ENCODE measurements at regions not wholly inside any gene's neighbourhood (a gene's known extent, or its start where the extent isn't known, plus 50 kb on each side); places are given as distances from the start of the nearest gene placed in this dataset.
A peak's percentile ranks its signal among the peaks of the same experiment; 100 is the strongest.

- TF ChIP-seq GLIS3 (CRISPR knock-in tag; IDR thresholded peaks at IDR 0.05) (no peak), ARNTL (CRISPR knock-in tag; IDR thresholded peaks at IDR 0.05; ENCODE audit: borderline replicate concordance, low read depth) (no peak), ZNF8 (CRISPR knock-in tag; IDR thresholded peaks at IDR 0.05) (peak; percentile 62; the same call in 1 of the 2 replicates), CSRNP3 (CRISPR knock-in tag; IDR thresholded peaks at IDR 0.05) (no peak), CREB5 (CRISPR knock-in tag; IDR thresholded peaks at IDR 0.05; ENCODE audit: low read depth) (no peak), ZFP30 (CRISPR knock-in tag; IDR thresholded peaks at IDR 0.05) (no peak), TCF4 (CRISPR knock-in tag; IDR thresholded peaks at IDR 0.05; ENCODE audit: borderline replicate concordance) (no peak; the same call in 1 of the 2 replicates)
Observed at GRCh38 chr1:77631302-77631701, 51.2 kb downstream of the ZZZ3 start.
